ENCODE measurements at regions not wholly inside any gene's neighbourhood (a gene's known extent, or its start where the extent isn't known, plus 50 kb on each side); places are given as distances from the start of the nearest gene placed in this dataset.

DNA sequence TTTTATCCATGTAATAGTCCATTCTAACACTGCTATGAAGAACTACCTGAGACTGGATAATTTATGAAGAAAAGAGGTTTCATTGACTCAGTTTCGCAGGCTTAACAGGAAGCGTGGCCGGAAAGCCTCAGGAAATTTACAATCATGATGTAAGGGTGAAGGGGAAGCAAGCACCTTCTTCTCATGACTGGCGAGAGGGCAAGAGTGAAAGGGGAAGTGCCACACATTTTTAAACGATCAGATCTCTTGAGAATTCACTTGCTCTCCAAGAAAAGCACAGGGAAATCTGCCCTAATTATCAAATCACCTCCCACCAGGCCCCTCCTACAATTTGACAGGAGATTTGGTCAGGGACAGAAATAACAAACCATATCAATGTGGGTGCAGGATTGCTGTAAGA lies 859.7 kb downstream of the EPHA7 start:
- in situ Hi-C loops (cut with MboI; ENCODE audit: low sequenced_read_pairs, unreplicated experiment), result no loop called here
- TF ChIP-seq, protein P1, sequence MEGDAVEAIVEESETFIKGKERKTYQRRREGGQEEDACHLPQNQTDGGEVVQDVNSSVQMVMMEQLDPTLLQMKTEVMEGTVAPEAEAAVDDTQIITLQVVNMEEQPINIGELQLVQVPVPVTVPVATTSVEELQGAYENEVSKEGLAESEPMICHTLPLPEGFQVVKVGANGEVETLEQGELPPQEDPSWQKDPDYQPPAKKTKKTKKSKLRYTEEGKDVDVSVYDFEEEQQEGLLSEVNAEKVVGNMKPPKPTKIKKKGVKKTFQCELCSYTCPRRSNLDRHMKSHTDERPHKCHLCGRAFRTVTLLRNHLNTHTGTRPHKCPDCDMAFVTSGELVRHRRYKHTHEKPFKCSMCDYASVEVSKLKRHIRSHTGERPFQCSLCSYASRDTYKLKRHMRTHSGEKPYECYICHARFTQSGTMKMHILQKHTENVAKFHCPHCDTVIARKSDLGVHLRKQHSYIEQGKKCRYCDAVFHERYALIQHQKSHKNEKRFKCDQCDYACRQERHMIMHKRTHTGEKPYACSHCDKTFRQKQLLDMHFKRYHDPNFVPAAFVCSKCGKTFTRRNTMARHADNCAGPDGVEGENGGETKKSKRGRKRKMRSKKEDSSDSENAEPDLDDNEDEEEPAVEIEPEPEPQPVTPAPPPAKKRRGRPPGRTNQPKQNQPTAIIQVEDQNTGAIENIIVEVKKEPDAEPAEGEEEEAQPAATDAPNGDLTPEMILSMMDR (IDR thresholded peaks at IDR 0.05; ENCODE audit: borderline replicate concordance, control extremely low read depth, extremely low read depth, insufficient read depth, missing control alignments), result no peak
- DNase-seq (ENCODE audit: low spot score), result no peak

DNA sequence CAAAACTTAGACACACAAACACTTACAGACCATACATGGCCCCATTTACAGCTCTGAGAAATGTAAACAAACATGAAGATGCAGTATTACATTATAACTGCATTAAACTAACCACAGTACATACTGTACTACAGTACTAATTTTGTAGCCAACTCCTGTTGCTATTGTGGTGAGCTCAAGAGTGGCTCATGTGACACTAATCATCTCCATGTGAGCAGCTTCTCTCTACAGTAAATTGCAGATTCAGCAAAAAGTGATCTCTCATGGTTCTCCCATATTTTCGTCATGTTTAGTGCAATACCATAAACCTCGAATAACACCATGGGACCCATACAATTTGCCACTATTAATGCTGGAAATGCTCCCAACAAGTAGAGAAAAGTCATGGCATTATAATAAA lies 860.4 kb downstream of the EPHA7 start:
- TF ChIP-seq, protein P1 (IDR thresholded peaks at IDR 0.05; ENCODE audit: borderline replicate concordance, control extremely low read depth, extremely low read depth, insufficient read depth, missing control alignments), result no peak
- in situ Hi-C loops (cut with MboI; ENCODE audit: low sequenced_read_pairs, unreplicated experiment), result no loop called here
- DNase-seq (ENCODE audit: low spot score), result no peak

DNA sequence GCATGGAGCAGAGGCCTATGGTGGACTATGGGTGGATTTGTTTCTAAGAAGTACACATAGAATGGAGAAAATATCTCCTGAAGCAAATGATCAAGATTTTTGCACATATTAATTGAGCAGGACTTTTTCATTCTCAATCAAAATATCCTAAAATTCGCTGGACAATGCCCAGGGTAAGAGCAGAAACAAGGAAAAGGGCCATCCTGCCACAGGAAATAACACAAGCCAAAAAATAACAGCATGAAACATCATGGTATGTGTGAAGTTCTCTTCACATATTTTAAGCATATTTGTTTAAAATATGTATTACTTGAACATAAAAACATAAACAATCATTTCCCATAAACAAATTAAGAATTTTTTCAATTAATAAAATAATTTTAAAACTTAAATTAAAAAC lies 868.9 kb downstream of the EPHA7 start:
- in situ Hi-C loops (cut with MboI; ENCODE audit: low sequenced_read_pairs, unreplicated experiment), result no loop called here
- no peak for DNase-seq (ENCODE audit: low spot score)
- TF ChIP-seq, protein P1 (IDR thresholded peaks at IDR 0.05; ENCODE audit: borderline replicate concordance, control extremely low read depth, extremely low read depth, insufficient read depth, missing control alignments), result no peak

GRCh38 chr6:92545861-92546260 lies 873.5 kb downstream of the EPHA7 start:
- no peak for DNase-seq (ENCODE audit: low spot score)
- in situ Hi-C loops (cut with MboI; ENCODE audit: low sequenced_read_pairs, unreplicated experiment), result no loop called here
- TF ChIP-seq, protein P1 (IDR thresholded peaks at IDR 0.05; ENCODE audit: borderline replicate concordance, control extremely low read depth, extremely low read depth, insufficient read depth, missing control alignments), result no peak

GRCh38 chr6:92541448-92542060 lies 877.8 kb downstream of the EPHA7 start:
- in situ Hi-C loops (cut with MboI; ENCODE audit: low sequenced_read_pairs, unreplicated experiment), result no loop called here
- TF ChIP-seq, protein P1 (IDR thresholded peaks at IDR 0.05; ENCODE audit: borderline replicate concordance, control extremely low read depth, extremely low read depth, insufficient read depth, missing control alignments), result no peak
- DNase-seq (ENCODE audit: low spot score), result no peak

DNA sequence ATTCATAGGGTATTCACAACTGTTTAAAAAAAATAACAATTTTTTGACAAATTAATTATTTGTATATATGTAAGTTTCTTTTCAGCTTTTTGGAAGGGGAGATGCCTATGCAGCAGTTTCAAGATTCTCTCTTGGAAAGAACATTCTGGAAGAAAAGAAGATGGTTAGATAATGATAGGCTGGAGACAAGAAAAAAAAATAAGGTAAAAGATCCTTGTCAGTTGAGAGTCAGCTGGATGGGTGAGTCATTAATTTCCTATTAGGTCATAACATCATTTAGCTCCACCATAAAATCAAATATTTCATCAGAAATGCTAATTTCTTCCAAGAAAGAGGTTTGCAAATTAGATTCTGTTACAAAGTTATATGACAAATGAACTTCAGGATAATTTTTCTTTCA lies 880.4 kb downstream of the EPHA7 start:
- in situ Hi-C loops (cut with MboI; ENCODE audit: low sequenced_read_pairs, unreplicated experiment), result no loop called here
- DNase-seq (ENCODE audit: low spot score), result no peak
- TF ChIP-seq, protein P1 (IDR thresholded peaks at IDR 0.05; ENCODE audit: borderline replicate concordance, control extremely low read depth, extremely low read depth, insufficient read depth, missing control alignments), result no peak

Data from GM13976 (cell line).